ENCODE measurements at regions not wholly inside any gene's neighbourhood (a gene's known extent, or its start where the extent isn't known, plus 50 kb on each side); places are given as distances from the start of the nearest gene placed in this dataset.

GRCh38 chr2:176468457-176469113 lies 199.3 kb downstream of the MTX2 start:
- no peaks in the 10 kb centered on the region for H4K20me1 ChIP-seq (ENCODE audit: insufficient read depth, low read length)
- DNase-seq (ENCODE audit: low spot score), result no peak
- H3K36me3 ChIP-seq (ENCODE audit: insufficient read depth, low read length), result no peaks in the 10 kb centered on the region
- TF ChIP-seq CTCF (conservative IDR thresholded peaks at IDR 0.05; ENCODE audit: low read length), result no peak
- no peak for TF ChIP-seq EZH2phosphoT487 (IDR thresholded peaks at IDR 0.05; ENCODE audit: borderline replicate concordance, low read depth, low read length)
- H3K4me3 ChIP-seq (ENCODE audit: low read depth, low read length, poor library complexity, severe bottlenecking), result no peak overlapping the region
- H3K4me2 ChIP-seq (ENCODE audit: low read length), result no peak overlapping the region
- intact Hi-C loops (cut with micrococcal nuclease; ENCODE audit: unreplicated experiment), result no loop called here
- H3K9me3 ChIP-seq (ENCODE audit: low read length), result no peaks in the 10 kb centered on the region
- ChIA-PET CTCF (ENCODE audit: unreplicated experiment) (no interaction called here), POLR2A (no interaction called here)
- BruUV-seq (replicated peaks), result no TSS peak
- H3K9me2 ChIP-seq (ENCODE audit: insufficient read depth, low read length), result no peaks in the 10 kb centered on the region
- no peak overlapping the region for H2AFZ ChIP-seq (ENCODE audit: low read length)
- H3K27ac ChIP-seq (ENCODE audit: low read depth, low read length, poor library complexity, severe bottlenecking), result no peak overlapping the region
- no peaks in the 10 kb centered on the region for H3K4me1 ChIP-seq (ENCODE audit: insufficient read depth, low read length, poor library complexity, severe bottlenecking)
- H3K79me2 ChIP-seq (ENCODE audit: insufficient read depth, low read depth, low read length), result no peaks in the 10 kb centered on the region

GRCh38 chr2:176470713-176471112 lies 201.5 kb downstream of the MTX2 start:
- Histone ChIP-seq H3K4me2 (ENCODE audit: low read length) (no peak overlapping the region), H3K4me1 (ENCODE audit: insufficient read depth, low read length, poor library complexity, severe bottlenecking) (no peaks in the 10 kb centered on the region), H3K9me2 (ENCODE audit: insufficient read depth, low read length) (no peaks in the 10 kb centered on the region), H4K20me1 (ENCODE audit: insufficient read depth, low read length) (no peaks in the 10 kb centered on the region), H3K79me2 (ENCODE audit: insufficient read depth, low read depth, low read length) (no peaks in the 10 kb centered on the region), H3K9me3 (ENCODE audit: low read length) (no peaks in the 10 kb centered on the region), H3K36me3 (ENCODE audit: insufficient read depth, low read length) (no peaks in the 10 kb centered on the region), H3K27ac (ENCODE audit: low read depth, low read length, poor library complexity, severe bottlenecking) (no peak overlapping the region), H3K4me3 (ENCODE audit: low read depth, low read length, poor library complexity, severe bottlenecking) (no peak overlapping the region), H2AFZ (ENCODE audit: low read length) (no peak overlapping the region)
- TF ChIP-seq CTCF (conservative IDR thresholded peaks at IDR 0.05; ENCODE audit: low read length) (no peak), EZH2phosphoT487 (IDR thresholded peaks at IDR 0.05; ENCODE audit: borderline replicate concordance, low read depth, low read length) (no peak)
- ChIA-PET CTCF (ENCODE audit: unreplicated experiment) (no interaction called here), POLR2A (no interaction called here)
- no peak for DNase-seq (ENCODE audit: low spot score)
- intact Hi-C loops (cut with micrococcal nuclease; ENCODE audit: unreplicated experiment), result no loop called here
- no TSS peak for BruUV-seq (replicated peaks)

GRCh38 chr2:176471949-176472348 lies 202.7 kb downstream of the MTX2 start:
- H3K9me3 ChIP-seq (ENCODE audit: low read length), result no peaks in the 10 kb centered on the region
- CTCF ChIA-PET (ENCODE audit: unreplicated experiment), result no interaction called here
- no peak for DNase-seq (ENCODE audit: low spot score)
- peak overlapping the region; percentile 55 for H2AFZ ChIP-seq (ENCODE audit: low read length)
- TF ChIP-seq EZH2phosphoT487 (IDR thresholded peaks at IDR 0.05; ENCODE audit: borderline replicate concordance, low read depth, low read length) (no peak), CTCF (conservative IDR thresholded peaks at IDR 0.05; ENCODE audit: low read length) (no peak)
- H3K79me2 ChIP-seq (ENCODE audit: insufficient read depth, low read depth, low read length), result no peaks in the 10 kb centered on the region
- POLR2A ChIA-PET, result interaction anchor here (0.6 kb wide), 1 partner anchor 157 kb away, joined by 3 read pairs; no protein-coding TSS in a partner anchor
- no peaks in the 10 kb centered on the region for H3K36me3 ChIP-seq (ENCODE audit: insufficient read depth, low read length)
- intact Hi-C loops (cut with micrococcal nuclease; ENCODE audit: unreplicated experiment), result no loop called here
- H3K4me1 ChIP-seq (ENCODE audit: insufficient read depth, low read length, poor library complexity, severe bottlenecking), result no peaks in the 10 kb centered on the region
- H3K4me3 ChIP-seq (ENCODE audit: low read depth, low read length, poor library complexity, severe bottlenecking), result no peak overlapping the region
- no peaks in the 10 kb centered on the region for H4K20me1 ChIP-seq (ENCODE audit: insufficient read depth, low read length)
- no TSS peak for BruUV-seq (replicated peaks)
- H3K27ac ChIP-seq (ENCODE audit: low read depth, low read length, poor library complexity, severe bottlenecking), result no peak overlapping the region
- no peaks in the 10 kb centered on the region for H3K9me2 ChIP-seq (ENCODE audit: insufficient read depth, low read length)
- H3K4me2 ChIP-seq (ENCODE audit: low read length), result no peak overlapping the region
